ENCODE measurements at regions not wholly inside any gene's neighbourhood (a gene's known extent, or its start where the extent isn't known, plus 50 kb on each side); places are given as distances from the start of the nearest gene placed in this dataset.

DNA sequence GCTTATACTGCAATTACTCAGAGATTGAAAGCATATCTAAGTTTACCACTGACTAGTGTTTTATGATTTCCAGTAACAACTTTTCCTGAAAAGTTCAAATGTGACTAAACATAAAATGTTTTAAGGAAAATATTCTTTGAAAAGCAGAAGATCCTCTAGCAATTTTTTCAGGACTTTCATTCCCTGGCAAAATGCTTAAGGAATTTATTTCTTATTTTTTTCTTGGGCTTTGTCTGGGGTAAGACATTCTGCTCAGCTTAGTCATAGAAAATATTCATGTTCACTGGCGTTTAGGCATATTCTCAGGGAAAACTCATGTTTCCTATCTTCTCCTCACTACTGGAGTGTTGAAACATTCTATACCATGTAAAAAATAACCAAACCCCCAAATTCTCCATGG lies 235.3 kb upstream of the CEP162 start:
- no peak for DNase-seq (ENCODE audit: low spot score)

DNA sequence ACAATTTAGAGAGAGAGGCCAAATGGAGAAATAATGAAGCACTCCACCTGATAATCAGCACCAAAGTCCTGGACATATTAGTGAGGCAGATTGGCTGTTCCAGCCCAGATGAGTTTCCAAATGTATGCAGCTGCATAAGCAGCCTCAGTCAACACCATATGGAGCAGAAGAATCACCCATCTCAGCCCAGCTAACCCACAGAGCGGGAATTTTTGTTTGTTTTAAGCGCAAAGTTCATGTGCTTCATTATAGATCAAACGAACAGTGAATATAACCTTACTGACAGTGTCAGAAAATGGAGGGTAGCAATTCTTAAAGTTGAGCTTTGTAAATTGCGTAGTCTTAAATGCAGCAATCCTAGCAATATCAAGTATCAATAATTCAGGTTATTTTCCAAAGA lies 234.0 kb upstream of the CEP162 start:
- DNase-seq (ENCODE audit: low spot score) = no peak

DNA sequence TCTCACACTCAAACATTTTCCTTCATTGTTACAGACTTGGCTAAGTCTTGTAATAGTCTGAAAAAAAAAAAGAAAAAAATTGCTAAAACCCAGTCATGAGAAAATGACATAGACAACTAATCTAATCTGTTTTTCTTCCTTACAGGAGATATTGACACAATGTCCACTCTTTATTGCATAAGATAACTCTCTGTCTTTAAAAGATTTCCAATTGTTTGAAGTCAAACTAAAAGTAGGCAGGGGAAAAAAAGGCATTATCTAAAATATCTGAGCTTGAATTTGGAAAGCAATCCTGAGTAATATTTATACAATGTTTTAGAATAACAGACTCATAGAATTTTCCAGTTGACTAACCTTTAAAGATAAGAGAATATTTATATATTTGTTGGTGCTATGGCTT lies 233.0 kb upstream of the CEP162 start:
- no peak for DNase-seq (ENCODE audit: low spot score)

DNA sequence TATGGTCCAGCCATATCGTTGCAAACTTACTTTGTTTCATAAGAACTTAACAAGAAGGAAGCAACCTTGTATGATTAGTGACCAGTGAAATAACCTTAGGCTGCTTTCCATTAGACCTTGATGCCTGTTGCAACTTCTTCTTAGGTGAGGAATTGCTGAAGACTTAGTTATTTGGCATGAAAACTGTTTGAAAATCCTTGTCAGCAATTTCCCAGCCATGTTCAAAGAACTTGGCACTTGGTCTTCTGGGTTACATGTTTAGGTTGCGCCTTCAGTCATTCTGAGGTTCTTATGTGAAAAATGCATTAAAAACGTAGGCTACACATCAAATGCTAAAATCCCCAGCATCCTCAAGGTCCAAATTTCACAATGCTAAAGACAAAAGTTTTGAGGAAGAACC lies 232.0 kb upstream of the CEP162 start:
- DNase-seq (ENCODE audit: low spot score) = no peak

DNA sequence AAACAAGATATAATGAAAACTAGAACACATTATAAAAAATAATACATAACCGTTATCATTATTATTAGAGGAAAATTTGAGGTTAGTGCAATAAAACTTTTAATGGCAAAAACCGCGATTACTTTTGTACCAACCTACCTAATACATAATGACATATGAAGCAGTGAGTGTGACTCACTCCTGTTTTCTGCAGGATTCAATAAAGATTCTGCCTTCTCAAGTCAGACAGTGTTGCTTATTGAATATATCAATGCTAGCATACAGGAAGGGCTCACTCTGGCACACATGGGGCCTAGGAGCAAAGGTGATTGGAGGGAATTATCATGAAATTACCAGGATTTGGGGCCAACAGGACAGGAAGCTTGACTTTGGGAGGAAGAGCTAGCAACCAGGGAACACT lies 230.8 kb upstream of the CEP162 start:
- DNase-seq (ENCODE audit: low spot score) = no peak

DNA sequence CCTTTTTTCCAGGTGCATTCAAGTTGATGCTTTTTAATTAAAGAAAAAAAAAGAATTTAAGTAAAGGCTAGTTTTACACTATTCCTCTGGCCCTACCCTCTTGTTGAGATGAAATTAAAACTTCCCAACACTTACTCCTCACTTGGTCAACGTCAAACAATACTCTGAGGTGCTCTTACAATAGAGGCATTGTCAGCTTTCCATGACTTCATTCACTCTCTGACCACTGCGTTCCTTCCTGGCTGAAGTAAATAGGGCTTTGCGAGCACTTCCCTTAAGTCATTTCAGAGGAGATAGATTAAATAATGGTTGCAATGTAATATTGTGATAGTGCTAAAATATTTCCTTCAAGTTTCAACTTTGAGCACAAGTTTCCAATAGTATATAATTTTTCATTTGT lies 229.8 kb upstream of the CEP162 start:
- peak; percentile 5 for DNase-seq (ENCODE audit: low spot score)

DNA sequence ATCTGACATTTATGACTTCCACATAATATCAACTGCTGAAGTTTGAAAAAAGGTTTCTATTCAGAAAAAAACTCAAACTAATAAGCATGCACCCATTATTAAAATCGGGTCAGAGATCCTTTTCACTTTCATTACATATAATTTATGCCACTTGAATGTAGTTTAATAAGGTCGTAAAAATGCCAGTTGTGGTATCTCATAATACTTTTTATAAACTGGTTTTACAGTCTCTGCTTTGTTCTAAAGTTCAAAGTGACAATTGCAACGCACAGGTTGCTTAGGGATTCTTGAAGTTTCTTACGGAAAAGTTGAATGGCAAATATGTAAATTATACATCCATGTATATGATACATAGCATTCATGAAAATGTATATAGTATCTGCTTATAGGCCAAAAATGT lies 229.4 kb upstream of the CEP162 start:
- no peak for DNase-seq (ENCODE audit: low spot score)

DNA sequence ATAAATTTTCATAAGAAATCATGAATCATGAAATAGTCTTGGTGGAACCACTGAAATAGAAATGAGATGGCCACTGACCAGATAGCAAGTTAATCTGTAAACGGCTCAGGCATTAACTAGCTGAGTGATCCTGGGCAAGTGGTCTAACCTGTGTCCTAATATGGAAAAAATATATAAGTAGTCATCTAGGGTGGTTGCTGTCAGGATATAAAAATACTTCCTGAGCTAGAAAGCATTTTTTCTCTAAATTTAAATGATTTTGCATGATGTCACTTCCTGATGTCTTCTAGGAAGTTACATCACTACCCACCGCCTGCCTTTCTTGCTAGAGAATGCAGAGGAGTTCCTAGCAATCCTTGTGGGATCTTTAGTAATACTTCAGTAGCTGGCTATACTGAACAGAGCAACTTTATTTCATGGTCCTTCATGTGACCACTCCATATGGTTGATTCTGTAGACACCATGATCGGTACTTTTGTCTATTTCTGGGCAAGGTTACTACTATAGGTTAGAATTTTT lies 228.1 kb upstream of the CEP162 start:
- DNase-seq (ENCODE audit: low spot score) = peak; percentile 32

DNA sequence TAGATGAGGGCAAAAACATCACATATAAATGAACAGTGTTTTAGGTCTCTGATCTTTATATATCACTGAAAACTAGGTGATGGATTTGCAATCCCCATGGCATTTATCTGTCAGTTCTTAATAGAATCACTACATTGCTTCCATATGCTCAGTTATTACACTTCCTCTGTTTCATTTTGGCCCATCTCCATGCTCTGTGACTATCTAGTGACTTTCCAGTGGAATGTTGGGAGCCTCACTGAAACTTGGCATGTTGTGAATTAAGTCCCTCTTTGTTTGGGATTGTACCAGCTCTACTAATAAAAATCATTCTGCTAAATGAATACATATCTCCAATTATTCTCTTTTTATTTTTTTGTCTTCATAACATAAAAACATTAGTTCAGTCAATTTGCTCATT lies 226.1 kb upstream of the CEP162 start:
- no peak for DNase-seq (ENCODE audit: low spot score)

DNA sequence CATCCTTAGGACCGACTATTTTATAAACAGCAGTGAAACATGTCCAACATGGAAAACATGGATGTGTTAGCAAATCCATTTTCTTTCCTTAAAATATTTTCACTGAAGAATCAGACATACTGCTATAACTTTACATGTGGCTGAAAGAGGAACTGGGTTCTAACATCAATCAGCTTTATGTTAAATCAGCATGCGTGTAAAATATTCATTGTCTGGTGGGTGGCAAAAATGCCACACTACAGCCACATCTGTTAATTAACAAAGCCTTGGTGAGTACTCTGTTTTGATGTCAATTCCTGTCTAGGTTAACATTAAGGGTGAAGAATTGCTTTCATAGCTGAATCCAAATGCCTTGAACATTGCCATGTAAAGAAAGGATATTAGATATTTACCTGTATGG lies 222.6 kb upstream of the CEP162 start:
- DNase-seq (ENCODE audit: low spot score) = no peak

DNA sequence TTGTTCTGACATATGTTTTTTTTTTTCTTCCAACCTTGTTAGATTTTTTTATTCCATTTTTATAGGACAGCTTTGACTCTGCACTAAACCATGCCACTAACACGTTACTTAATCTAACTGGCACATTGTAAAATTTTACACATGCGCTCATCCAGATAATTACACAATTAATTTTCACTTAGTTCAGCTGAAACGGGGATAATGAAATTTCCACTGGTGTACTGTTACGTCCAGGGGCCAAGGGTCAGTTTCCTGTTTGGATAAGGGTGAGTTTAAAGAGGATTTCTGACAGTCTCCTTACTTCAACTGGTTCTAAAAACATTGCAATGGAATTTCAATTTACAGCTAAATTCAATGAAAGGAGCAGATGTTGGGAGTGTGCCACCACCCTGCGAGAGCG lies 221.8 kb upstream of the CEP162 start:
- DNase-seq (ENCODE audit: low spot score) = no peak

DNA sequence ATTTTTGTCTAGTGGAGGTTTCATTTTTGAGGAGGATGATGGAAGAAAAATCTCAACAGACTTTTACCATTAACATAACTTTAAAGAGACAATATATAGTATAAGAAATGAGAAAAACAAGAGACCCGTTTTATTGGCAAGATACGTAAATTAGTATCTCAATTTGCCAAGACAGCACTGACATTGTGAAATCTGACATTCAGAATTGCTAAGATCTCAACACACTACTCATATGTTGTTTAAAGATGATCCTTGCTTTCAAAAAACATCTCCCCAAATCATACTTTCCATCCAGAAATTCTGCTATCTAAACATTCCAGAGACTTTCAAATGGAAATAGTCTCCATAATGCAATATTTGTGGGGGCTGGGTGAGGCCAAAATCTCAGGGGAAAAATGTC lies 220.9 kb upstream of the CEP162 start:
- DNase-seq (ENCODE audit: low spot score) = no peak

DNA sequence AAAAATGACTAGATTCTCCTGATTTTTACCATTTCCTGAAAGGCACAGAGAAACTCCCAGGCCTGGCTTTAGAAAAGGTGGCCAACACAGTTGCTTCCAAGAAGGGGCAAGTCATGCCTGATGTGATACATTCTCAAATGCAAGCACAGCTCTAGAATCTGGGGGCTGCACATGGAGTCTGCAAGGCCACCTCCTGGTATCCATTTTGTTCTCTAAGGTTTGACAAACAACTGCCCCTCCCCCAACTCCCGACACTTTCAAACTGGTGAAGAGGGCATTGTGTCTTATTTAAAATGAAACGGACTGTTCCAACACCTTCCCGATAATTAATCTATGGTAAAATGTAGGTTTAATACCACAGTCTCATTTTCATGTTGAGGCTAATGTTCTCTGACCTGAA lies 220.2 kb upstream of the CEP162 start:
- no peak for DNase-seq (ENCODE audit: low spot score)

DNA sequence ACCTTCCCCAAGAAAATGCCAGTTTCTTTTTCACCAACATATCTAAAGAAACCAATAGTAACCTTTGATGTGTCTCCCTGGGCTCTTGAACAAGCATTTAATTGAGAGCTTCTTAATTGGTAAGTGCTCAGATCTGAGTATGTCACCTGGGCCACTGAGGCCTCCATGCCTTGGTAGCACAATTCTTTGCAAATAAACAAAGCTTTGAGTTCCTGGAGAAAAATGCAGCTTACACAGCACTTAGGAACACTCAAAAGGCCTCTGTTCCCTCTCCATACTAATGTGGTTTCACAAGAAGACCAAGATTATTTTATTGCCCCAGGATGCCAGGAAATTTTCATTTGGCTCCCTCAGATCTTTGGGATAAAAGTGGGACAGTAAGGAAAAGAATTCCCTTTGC lies 217.6 kb upstream of the CEP162 start:
- DNase-seq (ENCODE audit: low spot score) = no peak

DNA sequence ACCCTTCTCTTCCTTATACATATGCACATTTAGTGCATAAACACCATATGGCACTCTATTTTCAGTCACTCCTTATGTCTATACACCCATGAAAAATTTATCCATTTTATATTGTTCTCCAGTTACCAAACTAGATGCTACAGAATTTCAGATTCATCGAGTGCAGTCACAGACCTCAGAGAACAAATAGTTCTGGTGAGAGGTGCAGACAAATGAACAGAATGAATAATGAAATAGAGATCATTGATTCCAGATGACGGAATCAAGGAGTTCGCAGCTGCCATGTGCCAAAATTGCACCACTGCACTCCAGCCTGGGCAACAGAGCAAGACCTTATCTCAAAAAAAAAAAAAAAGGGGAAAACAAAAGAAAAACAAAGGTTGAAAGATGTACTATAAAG lies 214.8 kb upstream of the CEP162 start:
- no peak for DNase-seq (ENCODE audit: low spot score)

DNA sequence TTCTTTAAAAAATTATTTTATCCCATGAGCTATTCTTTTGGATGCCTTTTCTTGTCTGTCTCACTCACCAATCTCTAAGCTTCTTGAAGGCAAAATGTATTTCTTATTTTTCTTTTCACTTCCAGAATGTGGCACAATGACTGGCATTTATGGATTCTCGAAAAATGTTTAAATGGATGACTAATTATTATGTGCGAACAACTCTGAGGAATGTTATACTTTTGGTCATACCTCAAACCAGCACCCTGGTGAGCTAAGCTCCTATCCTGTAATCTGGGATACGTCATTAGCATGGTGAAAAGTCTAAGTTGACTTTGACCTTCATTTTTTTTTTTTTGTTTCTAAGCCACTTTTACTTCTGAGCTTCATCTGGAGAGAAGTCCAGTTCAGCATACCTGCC lies 214.0 kb upstream of the CEP162 start:
- no peak for DNase-seq (ENCODE audit: low spot score)

DNA sequence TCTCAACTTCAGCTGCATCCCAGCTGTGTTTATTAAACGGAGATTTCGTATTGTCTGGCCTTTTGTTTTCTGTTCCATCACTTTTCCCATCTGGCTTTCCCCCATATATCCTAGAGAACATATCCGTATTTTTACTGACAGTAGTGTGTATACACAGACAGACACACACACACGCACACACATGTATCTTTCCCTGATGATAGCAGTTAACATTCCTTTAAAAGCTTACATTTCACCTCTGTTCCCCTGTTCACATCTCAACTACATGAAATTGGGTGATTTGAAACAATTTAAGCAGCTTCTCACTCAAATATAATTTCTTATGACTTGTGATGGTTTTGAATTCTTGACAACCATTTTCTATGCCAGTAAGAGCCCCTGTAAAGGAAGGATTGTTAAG lies 207.1 kb upstream of the CEP162 start:
- no peak for DNase-seq (ENCODE audit: low spot score)

DNA sequence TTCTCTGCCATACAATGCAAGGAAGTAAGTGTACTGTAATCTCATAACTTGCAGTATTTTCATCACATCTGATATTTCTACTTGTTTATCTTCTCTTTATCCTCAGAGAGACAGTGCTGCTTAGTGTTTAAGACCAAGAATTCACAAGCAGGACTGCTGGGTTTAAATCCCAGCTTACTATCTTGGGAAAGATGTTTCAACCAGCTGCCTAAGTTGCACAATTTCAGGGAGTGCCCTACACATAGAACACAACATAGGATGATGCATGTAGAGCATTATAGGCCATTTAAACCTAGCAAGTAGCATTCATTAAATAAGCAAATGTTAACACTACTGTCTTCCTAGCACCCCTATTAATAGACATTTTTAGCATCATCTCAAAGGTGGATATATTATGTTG lies 205.2 kb upstream of the CEP162 start:
- DNase-seq (ENCODE audit: low spot score) = no peak

DNA sequence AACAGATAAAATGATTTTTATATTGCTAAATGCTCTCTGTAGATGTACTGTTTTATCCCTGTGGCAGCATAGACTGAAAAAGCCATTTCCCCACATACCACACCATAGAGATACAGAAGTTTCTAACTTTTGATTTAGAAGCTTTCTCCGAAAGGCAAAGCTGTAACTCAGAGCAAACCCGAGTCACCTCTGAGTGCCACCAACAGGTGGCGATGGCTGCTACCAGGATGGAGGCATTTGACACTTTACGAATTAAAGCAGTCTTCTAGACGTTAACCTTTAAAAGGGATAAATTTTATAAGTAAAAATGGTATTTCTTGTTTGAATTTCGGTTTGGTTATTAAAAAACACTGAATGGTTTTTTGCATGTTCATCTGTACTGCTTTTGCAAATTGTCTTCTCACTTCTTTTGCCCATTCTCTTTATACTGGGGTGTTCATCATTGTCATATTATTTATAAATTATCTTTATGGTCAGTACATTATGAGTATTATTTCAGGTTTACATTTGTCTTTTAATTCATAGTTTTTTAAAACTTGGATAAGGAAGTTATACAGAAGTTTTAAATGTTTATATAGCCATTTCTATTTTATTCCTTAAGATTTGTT lies 201.0 kb upstream of the CEP162 start:
- DNase-seq (ENCODE audit: low spot score) = peak; percentile 49

DNA sequence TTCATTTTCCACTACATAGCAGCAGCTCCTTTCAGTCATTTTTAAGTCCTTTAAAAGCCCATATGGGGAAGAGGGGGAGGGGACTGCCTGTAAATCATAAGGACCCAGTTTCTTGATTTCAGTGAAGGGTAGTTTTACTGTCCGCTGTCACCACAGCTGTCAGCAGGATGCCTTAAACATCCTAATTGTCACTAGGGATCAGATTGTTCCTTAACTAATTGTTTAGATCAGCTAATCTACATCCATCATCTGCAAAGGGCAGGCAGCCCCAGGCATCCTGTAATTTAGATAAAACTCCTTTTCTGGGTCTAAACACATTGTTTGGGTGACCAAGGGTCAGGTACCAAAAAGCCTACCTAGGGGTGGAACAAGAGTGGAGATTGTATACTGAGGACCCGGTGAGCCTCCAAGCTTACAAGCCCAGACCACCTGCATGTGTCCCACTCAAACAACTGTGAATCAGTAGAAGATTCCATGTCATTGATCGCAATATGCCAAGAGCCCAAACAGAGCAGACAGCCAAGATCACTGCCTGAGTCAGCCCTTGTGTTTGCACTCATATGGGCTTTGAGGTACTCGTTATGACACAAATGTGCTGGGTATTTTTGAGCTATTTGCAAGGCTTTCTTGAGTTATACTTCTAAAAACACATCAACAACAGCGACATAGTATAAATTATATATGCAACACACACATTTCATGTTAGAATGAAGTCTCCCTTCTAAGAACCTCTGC lies 198.7 kb upstream of the CEP162 start:
- DNase-seq (ENCODE audit: low spot score) = no peak

DNA sequence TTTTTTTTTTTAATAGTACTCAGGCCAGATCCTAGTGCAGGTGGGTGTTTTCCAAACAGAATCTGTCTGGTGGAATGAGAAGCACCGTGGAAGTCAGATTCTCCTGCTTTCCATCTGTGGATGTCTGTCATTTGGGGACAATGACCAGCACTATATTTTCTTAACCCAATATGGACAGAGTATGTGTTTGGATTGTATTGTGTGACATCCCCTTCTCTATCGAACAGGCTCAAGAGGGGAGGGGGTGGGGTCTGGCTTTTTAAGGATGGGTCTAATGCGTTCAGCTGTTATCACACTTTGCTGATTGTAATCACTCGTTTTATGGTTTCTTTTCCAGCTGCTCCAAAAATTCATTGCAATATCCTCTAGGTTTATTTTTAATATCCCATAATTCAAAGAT lies 197.5 kb upstream of the CEP162 start:
- no peak for DNase-seq (ENCODE audit: low spot score)

DNA sequence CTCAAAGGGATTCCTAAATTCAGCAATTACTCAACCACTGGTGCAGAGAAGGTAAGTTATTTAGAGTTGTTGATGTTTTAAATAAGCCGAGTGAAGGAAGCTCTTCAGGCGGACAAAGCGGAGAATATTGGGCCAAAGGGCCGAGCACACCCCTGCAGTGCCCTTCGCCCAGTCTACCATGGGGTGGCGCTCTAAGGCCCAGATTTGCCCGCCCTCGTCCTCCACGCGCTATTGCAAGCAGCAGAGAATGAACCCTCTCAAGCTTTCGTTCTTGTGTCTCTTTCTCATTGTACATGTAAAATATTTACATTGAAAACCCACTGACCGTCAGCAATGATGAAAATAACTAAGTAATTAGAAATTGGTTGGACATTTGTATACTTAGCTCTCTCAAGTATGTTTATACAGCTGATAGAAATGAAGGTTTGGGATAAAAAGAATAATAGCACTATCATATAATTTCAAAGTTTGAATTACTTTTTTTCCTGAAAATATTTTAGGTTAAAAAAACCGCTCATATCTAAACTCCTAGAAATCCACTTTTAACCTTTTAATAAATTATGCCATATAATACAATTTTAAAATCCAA lies 195.0 kb upstream of the CEP162 start:
- DNase-seq (ENCODE audit: low spot score) = peak; percentile 37

DNA sequence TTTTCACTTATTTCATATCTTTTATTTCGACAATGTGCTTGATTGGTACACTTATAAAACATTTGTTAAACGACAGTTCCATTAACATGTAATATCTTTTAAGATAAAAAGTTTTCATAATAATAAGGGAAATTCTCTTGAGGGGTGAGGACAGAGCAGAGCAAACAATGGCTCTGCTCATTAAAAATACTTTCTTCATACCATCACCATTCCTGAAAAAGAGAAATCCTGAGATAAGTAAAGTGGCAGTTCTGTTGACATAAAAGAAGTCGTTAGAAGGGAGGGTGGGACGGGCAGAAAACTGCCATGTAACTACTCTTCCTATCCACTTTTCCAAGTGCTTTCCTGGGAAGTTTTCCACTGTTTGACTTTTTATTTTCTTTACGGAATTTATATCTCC lies 193.6 kb upstream of the CEP162 start:
- no peak for DNase-seq (ENCODE audit: low spot score)

DNA sequence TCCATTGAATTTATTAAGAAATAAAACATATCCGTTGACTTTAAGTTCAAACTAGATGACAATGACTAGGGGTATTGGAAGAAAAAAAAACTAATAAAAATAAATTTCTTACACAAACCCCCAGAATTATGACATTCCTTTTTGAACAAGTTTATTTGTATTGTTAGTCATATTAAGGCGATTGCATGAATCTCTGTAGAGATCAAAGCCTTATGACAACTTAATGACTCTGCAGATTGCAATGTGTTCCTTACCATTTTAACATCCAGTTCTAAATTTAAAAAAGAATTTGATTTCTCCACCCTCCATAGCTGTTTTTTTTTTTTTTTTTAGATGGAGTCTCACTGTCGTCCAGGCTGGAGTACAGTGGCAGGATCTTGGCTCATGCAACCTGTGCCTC lies 189.8 kb upstream of the CEP162 start:
- DNase-seq (ENCODE audit: low spot score) = no peak

Measured in kidney tubule cell (primary cell).